ENCODE measurements at regions not wholly inside any gene's neighbourhood (a gene's known extent, or its start where the extent isn't known, plus 50 kb on each side); places are given as distances from the start of the nearest gene placed in this dataset.
"Not testable (repeated sequence)": the region's sequence is repeated elsewhere in the genome, so short reads cannot be mapped to it uniquely, and the experiment has no call there.

GRCh38 chr21:36616773-36617172 is 82.1 kb upstream of the SIM2 start:
- TF ChIP-seq CTCF (IDR thresholded peaks at IDR 0.05; ENCODE audit: insufficient read depth, low read length, poor library complexity, severe bottlenecking); EZH2phosphoT487 (conservative IDR thresholded peaks at IDR 0.05; ENCODE audit: low read length): not testable (repeated sequence)
